ENCODE measurements at regions not wholly inside any gene's neighbourhood (a gene's known extent, or its start where the extent isn't known, plus 50 kb on each side); places are given as distances from the start of the nearest gene placed in this dataset.

DNA sequence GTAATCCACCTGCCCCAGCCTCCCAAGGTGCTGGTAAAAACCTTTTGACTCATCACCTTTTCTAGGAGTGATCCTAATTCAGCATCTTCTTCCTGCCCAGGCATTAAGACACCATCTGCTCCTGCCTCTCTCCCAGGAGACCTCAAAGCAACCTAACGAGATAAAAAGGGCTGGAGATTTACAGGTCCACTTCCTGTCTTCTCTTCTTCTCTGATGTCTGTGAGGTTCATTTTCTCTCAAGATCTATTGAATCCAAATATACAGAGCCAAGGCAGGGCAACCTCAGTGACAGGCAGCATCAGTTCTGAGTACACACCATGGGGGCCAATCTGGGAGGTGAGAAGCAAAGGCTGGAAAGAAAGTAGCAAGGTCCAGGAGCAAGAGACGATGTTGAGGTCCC lies 219.4 kb downstream of the SETD4 start:
- DNase-seq (ENCODE audit: low spot score in 2 of 2) = no peak
- H3K27me3 ChIP-seq = no peaks in the 10 kb centered on the region
- H3K4me3 ChIP-seq = no peak overlapping the region
- no peaks in the 10 kb centered on the region for H3K9me3 ChIP-seq
- TF ChIP-seq POLR2AphosphoS5 (IDR thresholded peaks at IDR 0.05) = no peak
- TF ChIP-seq, protein P1, sequence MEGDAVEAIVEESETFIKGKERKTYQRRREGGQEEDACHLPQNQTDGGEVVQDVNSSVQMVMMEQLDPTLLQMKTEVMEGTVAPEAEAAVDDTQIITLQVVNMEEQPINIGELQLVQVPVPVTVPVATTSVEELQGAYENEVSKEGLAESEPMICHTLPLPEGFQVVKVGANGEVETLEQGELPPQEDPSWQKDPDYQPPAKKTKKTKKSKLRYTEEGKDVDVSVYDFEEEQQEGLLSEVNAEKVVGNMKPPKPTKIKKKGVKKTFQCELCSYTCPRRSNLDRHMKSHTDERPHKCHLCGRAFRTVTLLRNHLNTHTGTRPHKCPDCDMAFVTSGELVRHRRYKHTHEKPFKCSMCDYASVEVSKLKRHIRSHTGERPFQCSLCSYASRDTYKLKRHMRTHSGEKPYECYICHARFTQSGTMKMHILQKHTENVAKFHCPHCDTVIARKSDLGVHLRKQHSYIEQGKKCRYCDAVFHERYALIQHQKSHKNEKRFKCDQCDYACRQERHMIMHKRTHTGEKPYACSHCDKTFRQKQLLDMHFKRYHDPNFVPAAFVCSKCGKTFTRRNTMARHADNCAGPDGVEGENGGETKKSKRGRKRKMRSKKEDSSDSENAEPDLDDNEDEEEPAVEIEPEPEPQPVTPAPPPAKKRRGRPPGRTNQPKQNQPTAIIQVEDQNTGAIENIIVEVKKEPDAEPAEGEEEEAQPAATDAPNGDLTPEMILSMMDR (IDR thresholded peaks at IDR 0.05) = no peak
- TF ChIP-seq POLR2A (IDR thresholded peaks at IDR 0.05) = no peak
- TF ChIP-seq EP300 (IDR thresholded peaks at IDR 0.05) = no peak
- no peaks in the 10 kb centered on the region for H3K36me3 ChIP-seq
- no peak overlapping the region for H3K27ac ChIP-seq
- 74% methylated on average over 2 of the region's 2 CpGs for WGBS
- H3K4me1 ChIP-seq = peaks cover 6% of the 10 kb centered on the region

DNA sequence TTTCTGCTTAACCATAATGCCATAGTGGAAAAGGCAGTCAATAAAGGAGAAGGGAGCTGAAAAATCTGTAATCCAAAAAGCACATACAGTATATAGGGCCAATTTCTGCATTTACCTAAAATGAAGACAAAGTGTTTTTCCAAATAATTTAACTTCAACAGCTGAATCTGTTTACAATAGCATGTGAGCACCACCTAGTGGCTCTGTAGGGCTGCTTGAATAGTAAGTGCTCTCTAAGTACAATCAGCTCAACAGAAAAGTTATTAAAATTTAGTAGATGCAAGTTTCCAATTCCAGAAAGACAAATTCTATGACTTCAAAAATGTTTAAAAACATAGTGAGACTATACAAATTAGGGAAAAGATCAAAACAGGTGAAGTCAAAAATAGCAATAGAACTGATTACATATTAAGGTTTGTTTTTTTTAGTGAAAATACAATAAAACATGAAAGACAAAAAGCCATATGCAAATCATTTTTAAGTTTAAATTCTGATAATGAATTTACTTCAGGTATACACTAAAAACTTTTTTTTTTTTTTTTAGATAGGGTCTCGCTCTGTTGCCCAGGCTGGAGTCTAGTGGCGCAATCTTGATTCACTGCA lies 220.0 kb downstream of the SETD4 start:
- Histone ChIP-seq H3K27me3 (no peaks in the 10 kb centered on the region), H3K4me1 (peaks cover 6% of the 10 kb centered on the region), H3K36me3 (no peaks in the 10 kb centered on the region), H3K9me3 (no peaks in the 10 kb centered on the region), H3K4me3 (no peak overlapping the region), H3K27ac (no peak overlapping the region)
- WGBS = 92% methylated on average over 2 of the region's 2 CpGs
- DNase-seq (ENCODE audit: low spot score in 2 of 2) = no peak
- TF ChIP-seq EP300 (IDR thresholded peaks at IDR 0.05) = no peak
- TF ChIP-seq, protein P1 (IDR thresholded peaks at IDR 0.05) = peak; percentile 59 to 67

DNA sequence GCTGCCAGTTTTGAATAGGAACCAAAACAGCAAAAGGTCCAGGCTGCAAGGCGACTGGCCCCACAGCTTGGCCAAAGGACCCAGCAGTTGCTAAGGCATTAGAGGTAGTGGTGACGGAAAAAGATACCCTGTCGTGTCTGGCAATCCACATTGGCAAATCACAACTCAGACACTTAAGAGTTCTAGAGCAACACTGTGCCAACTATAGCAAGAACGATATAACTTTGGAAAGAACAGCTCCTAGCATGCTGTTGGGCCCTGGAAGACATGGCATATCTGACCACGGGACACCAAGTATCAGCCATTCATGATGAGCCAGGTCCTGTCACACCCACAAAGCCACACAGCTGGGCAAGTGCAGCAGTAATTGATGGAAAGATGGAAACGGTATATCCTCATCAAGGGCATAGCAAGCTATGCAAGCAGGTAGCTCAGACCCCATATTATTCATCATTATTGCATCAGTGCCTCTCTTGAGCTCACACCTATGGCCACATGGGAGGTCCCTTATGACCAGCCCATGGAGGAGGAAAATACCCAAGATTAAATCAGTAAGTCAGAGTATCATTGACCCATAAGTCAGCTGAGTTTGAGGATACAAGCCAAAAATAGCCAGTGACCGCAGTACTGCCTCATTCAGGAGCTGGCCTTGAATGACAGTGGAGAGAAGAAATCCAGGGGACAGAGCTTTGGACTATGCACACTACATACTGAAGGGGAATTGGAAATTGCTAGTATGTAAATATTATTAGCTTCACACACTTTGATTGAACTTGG lies 221.2 kb downstream of the SETD4 start:
- Histone ChIP-seq H3K27ac (no peak overlapping the region), H3K4me1 (no peaks in the 10 kb centered on the region), H3K36me3 (no peaks in the 10 kb centered on the region), H3K27me3 (no peaks in the 10 kb centered on the region), H3K4me3 (no peak overlapping the region), H3K9me3 (no peaks in the 10 kb centered on the region)
- 83% methylated on average over 6 of the region's 7 CpGs for WGBS
- DNase-seq (ENCODE audit: low spot score in 2 of 2) = no peak
- TF ChIP-seq POLR2AphosphoS5 (IDR thresholded peaks at IDR 0.05) = no peak
- no peak for TF ChIP-seq POLR2A (IDR thresholded peaks at IDR 0.05)
- no peak for TF ChIP-seq EP300 (IDR thresholded peaks at IDR 0.05)
- TF ChIP-seq, protein P1 (IDR thresholded peaks at IDR 0.05) = no peak

DNA sequence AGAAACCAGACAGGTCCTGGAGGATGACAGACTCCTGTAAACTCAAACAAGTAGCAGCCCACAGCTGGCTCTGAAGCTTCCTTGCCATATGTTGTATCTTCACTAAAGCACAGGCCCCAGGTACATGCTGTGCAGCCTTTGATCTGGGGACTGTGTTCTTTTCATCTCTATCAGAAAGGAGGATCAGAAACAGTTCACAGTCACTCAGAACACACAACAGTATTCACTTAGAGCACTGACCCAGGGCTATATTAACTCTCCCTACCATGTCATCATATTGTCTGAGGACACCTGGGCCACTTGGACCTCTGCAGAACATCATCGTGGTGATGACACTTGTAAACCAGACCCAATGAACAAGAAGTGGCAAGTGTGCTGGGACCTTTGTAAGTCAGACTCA lies 222.0 kb downstream of the SETD4 start:
- H3K27ac ChIP-seq = no peak overlapping the region
- no peaks in the 10 kb centered on the region for H3K9me3 ChIP-seq
- no peaks in the 10 kb centered on the region for H3K36me3 ChIP-seq
- WGBS = 74% methylated on average over 1 of the region's 1 CpG
- no peaks in the 10 kb centered on the region for H3K27me3 ChIP-seq
- TF ChIP-seq POLR2AphosphoS5 (IDR thresholded peaks at IDR 0.05) = no peak
- TF ChIP-seq, protein P1 (IDR thresholded peaks at IDR 0.05) = no peak
- TF ChIP-seq POLR2A (IDR thresholded peaks at IDR 0.05) = no peak
- TF ChIP-seq EP300 (IDR thresholded peaks at IDR 0.05) = no peak
- H3K4me1 ChIP-seq = no peaks in the 10 kb centered on the region
- no peak overlapping the region for H3K4me3 ChIP-seq
- no peak for DNase-seq (ENCODE audit: low spot score in 2 of 2)

DNA sequence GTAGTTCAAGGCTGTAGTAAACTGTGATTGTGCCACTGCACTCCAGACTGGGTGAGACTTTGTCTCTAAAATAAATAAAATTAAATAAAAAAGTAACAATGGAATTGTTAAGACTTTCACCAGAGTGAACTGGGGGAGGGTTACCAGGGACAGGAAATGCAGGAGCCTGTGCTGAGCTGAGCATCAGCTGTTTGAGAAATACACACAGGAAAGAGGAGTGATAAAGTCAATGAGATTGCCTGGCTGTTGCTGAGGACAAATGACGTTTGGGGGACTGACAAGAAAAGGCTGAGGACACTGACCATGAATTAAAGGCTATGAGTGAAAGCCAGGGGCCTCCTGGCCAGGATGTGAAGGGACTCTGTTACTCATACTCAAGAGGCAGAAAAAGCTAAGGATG lies 226.3 kb downstream of the SETD4 start:
- no peak for TF ChIP-seq EP300 (IDR thresholded peaks at IDR 0.05)
- TF ChIP-seq, protein P1 (IDR thresholded peaks at IDR 0.05) = no peak
- no peak for TF ChIP-seq POLR2AphosphoS5 (IDR thresholded peaks at IDR 0.05)
- TF ChIP-seq POLR2A (IDR thresholded peaks at IDR 0.05) = no peak
- DNase-seq (ENCODE audit: low spot score in 2 of 2) = no peak
- WGBS = 35% methylated on average over 1 of the region's 1 CpG

More for the DNA sequence above, 226.3 kb downstream of the SETD4 start:
- Histone ChIP-seq H3K27ac (no peak overlapping the region), H3K9me3 (no peaks in the 10 kb centered on the region), H3K4me3 (no peak overlapping the region), H3K36me3 (no peaks in the 10 kb centered on the region), H3K27me3 (no peaks in the 10 kb centered on the region), H3K4me1 (no peaks in the 10 kb centered on the region)

Measured in suprapubic skin (tissue), 4 donors.